ENCODE measurements at regions not wholly inside any gene's neighbourhood (a gene's known extent, or its start where the extent isn't known, plus 50 kb on each side); places are given as distances from the start of the nearest gene placed in this dataset.
A peak's percentile ranks its signal among the peaks of the same experiment; 100 is the strongest.

DNA sequence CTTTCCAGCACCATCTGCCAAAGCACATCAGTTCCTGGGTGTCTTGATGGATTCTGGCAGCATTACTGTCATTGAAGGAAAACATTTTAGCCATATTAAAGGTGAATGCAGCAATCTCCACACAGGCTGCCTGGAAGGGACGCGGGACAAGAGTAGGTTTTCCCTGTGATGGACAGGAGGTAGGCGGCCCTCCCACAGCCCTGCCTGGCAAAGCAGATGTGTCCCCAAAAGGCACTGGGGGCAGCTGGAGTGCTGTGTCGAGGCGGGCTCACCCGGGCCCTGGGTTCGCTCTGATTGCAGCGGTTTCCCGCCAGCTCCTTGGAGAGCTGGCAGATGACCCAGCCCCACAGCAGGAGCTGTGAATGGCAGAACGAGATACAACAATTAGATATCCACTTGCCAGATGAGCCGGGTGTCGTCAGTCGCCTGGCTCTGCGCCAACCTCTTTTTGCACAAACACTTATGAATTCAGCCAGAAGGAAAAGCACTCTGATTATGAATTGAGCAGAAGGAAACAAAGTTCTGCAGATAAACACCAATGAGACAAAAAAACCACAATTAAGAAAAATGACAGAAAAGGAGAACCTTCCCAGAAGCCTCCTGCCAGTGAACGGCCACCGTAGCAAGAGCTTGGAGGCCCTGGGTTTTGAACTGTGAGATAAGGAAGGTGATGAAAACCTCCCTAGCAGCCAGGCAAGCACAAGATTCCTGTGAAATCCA is 64.9 kb upstream of the ZNF195 start:
- TF ChIP-seq GATA2 (IDR thresholded peaks at IDR 0.05; ENCODE audit: low read depth, low read length) = peak; percentile 57

DNA sequence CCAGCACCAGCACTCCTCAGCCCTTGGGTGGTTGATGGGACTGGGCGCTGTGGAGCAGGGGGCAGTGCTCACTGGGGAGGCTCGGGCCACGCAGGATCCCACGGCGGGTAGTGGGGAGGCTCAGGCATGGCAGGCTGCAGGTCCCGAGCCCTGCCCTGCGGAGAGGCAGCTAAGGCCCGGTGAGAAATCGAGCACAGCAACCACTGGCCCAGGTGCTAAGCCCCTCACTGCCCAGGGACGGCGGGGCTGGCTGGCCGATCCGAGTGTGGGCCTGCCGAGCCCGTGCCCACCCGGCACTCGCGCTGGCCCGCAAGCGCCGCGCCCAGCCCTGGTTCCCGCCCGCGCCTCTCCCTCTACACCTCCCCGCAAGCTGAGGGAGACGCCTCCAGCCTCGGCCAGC is 56.0 kb upstream of the ZNF195 start:
- TF ChIP-seq GATA3 (IDR thresholded peaks at IDR 0.05; ENCODE audit: low read depth, low read length) (no peak), GATA2 (IDR thresholded peaks at IDR 0.05; ENCODE audit: low read depth, low read length) (no peak)
